ENCODE measurements at regions not wholly inside any gene's neighbourhood (a gene's known extent, or its start where the extent isn't known, plus 50 kb on each side); places are given as distances from the start of the nearest gene placed in this dataset.

- in situ Hi-C loops (cut with HindIII; ENCODE audit: low sequenced_read_pairs): no loop called here
- no peak overlapping the region for H3K4me3 ChIP-seq (ENCODE audit: low read depth, low read length)
- TF ChIP-seq, protein P1, sequence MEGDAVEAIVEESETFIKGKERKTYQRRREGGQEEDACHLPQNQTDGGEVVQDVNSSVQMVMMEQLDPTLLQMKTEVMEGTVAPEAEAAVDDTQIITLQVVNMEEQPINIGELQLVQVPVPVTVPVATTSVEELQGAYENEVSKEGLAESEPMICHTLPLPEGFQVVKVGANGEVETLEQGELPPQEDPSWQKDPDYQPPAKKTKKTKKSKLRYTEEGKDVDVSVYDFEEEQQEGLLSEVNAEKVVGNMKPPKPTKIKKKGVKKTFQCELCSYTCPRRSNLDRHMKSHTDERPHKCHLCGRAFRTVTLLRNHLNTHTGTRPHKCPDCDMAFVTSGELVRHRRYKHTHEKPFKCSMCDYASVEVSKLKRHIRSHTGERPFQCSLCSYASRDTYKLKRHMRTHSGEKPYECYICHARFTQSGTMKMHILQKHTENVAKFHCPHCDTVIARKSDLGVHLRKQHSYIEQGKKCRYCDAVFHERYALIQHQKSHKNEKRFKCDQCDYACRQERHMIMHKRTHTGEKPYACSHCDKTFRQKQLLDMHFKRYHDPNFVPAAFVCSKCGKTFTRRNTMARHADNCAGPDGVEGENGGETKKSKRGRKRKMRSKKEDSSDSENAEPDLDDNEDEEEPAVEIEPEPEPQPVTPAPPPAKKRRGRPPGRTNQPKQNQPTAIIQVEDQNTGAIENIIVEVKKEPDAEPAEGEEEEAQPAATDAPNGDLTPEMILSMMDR (IDR thresholded peaks at IDR 0.05; ENCODE audit: low read depth, low read length, missing control alignments): no peak
- no peak for DNase-seq (ENCODE audit: low read depth)
These were observed 785.6 kb downstream of the TBC1D22A start for GRCh38 chr22:47547881-47548650.

GRCh38 chr22:47547239-47547661 lies 784.8 kb downstream of the TBC1D22A start:
- TF ChIP-seq, protein P1 (IDR thresholded peaks at IDR 0.05; ENCODE audit: low read depth, low read length, missing control alignments): no peak
- no peak for DNase-seq (ENCODE audit: low read depth)
- no peak overlapping the region for H3K4me3 ChIP-seq (ENCODE audit: low read depth, low read length)
- in situ Hi-C loops (cut with HindIII; ENCODE audit: low sequenced_read_pairs): no loop called here

DNA sequence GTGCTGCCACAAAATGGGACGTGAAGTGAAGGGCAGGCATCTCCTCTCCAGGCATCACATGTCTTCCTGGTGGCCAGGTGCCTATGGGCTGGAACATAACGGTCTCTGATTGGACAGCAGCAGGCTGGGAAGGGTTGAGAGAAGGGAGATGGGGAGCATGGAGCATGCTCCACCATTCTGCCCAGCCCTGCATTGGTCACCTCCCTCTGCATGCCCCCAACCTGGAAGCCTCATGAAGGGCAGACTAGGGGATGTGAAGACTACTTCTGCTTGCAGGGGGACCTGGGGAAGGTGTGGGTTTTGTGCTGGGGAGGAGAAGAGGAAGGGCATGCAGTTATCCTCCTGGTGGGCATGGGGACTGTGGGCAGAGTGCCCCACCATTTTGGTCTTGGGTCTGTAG lies 782.2 kb downstream of the TBC1D22A start:
- no peak overlapping the region for H3K4me3 ChIP-seq (ENCODE audit: low read depth, low read length)
- TF ChIP-seq, protein P1 (IDR thresholded peaks at IDR 0.05; ENCODE audit: low read depth, low read length, missing control alignments): no peak
- in situ Hi-C loops (cut with HindIII; ENCODE audit: low sequenced_read_pairs): no loop called here
- no peak for DNase-seq (ENCODE audit: low read depth)

DNA sequence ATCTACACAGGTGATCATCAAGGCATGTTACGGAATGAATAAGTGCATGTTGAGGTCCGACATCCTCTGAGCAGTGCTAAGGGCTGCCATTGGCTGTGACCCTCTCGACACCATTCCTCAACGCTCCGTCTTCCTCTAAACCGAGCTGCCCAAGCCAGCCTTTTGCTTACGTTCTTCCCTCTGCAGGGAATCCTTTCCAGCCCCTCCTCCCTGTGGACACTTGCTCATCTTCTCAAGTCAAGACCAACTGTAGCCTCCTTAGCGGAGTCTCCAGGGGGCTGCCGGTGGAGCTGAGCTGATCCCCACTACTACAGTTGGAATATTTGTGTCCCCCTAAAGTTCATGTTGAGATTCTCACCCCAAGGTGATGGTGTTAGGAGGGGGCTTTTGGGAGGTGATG lies 781.0 kb downstream of the TBC1D22A start:
- in situ Hi-C loops (cut with HindIII; ENCODE audit: low sequenced_read_pairs): no loop called here
- DNase-seq (ENCODE audit: low read depth): no peak

DNA sequence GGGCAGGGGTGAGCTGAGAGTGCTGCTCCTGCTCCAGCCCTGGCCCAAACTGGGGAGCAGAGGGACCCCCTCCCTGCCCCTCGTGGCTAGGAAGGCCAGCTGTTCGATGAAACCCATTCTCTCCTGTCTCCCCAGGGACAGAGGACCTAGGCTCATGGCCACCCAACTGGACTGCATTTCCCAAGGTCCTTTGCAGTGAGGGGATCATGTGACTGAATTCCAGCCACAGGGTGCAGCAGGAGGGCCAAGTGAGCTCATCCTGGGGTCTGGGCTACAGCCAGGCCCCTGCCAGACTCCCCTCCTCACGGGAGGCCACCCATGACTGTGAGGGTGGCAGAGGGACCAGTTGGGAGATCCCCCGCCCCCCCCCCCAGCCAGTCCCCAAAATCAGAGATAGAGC lies 777.6 kb downstream of the TBC1D22A start:
- DNase-seq (ENCODE audit: low read depth): no peak
- TF ChIP-seq, protein P1 (IDR thresholded peaks at IDR 0.05; ENCODE audit: low read depth, low read length, missing control alignments): no peak
- H3K4me3 ChIP-seq (ENCODE audit: low read depth, low read length): no peak overlapping the region
- in situ Hi-C loops (cut with HindIII; ENCODE audit: low sequenced_read_pairs): no loop called here

More for the DNA sequence above, 781.0 kb downstream of the TBC1D22A start:
- TF ChIP-seq, protein P1 (IDR thresholded peaks at IDR 0.05; ENCODE audit: low read depth, low read length, missing control alignments): no peak
- H3K4me3 ChIP-seq (ENCODE audit: low read depth, low read length): no peak overlapping the region

DNA sequence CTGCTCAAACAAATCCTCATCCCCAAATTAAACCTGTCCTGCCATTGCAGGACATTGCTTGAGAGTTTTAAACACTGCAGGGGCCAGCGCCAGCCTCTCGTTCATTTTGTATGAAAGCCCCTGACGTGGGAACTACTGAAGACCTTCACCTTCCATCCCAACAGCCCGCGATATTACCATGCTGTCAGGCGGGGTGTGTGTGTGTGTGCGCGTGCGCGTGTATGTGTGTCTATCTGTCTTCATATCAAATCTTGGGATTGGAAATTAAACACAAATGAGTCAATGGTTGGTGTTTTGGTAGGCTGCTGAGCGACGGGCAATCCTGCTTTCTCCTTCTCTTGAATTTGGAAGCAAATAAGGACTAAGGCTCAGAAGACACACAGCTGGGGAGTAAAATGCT lies 776.9 kb downstream of the TBC1D22A start:
- TF ChIP-seq, protein P1 (IDR thresholded peaks at IDR 0.05; ENCODE audit: low read depth, low read length, missing control alignments): no peak

More for the DNA sequence above, 776.9 kb downstream of the TBC1D22A start:
- in situ Hi-C loops (cut with HindIII; ENCODE audit: low sequenced_read_pairs): no loop called here
- no peak overlapping the region for H3K4me3 ChIP-seq (ENCODE audit: low read depth, low read length)
- no peak for DNase-seq (ENCODE audit: low read depth)
